HepG2 (cell line): ENCODE measurements at regions not wholly inside any gene's neighbourhood (a gene's known extent, or its start where the extent isn't known, plus 50 kb on each side); places are given as distances from the start of the nearest gene placed in this dataset.

ENCODE experiments used
- ATAC-seq: fragments of 200-7000 bp; cut with Tn5 transposase; 3 replicates; pipeline ENCODE4 v1.9.1; 2020; ENCODE audit warnings: mild to moderate bottlenecking, moderate library complexity
- BruUV-seq: library from RNA; stranded (reverse); fragments of 400-500 nt; replicated peaks from 2 replicates; lab custom pipeline; 2021; lab: Mats Ljungman, UMichigan
- CTCF ChIA-PET: fragments of 300-600 bp; formaldehyde crosslinking; extraction: SDS; loops from one replicate; lab custom pipeline; 2021; ENCODE audit warnings: low total read pairs, inconsistent platforms, low intra/inter-chr PET ratio; lab: Yijun Ruan, JAX
- POLR2A ChIA-PET: fragments of 350-600 bp; sonication (Branson Sonifier 250); formaldehyde crosslinking; loops from one replicate; lab custom pipeline; 2020; ENCODE audit warnings: antibody characterized with exemption, inconsistent platforms; lab: Yijun Ruan, JAX
- DNase-seq: peaks from one replicate; pipeline ENCODE4 v3.0.0-alpha.2; 2015; ENCODE audit warnings: low spot score
- FAIRE-seq: peaks from 3 replicates; lab custom pipeline; 2011; peaks lifted over from hg19 to GRCh38; lab: Jason Lieb, UNC
- H2AFZ ChIP-seq: one replicate; pipeline ENCODE4 v1.6.1; 2011; ENCODE audit warnings: low read length, inconsistent platforms
- H3K27ac ChIP-seq: fragments of 300-600 bp; 3 replicates; pipeline ENCODE4 v1.8.0; 2011; ENCODE audit warnings: mixed run types, mild to moderate bottlenecking, mixed read lengths, low read length, inconsistent platforms; ENCODE audit not compliant: insufficient read depth; ENCODE audit errors: extremely low read length
- H3K27me3 ChIP-seq, 2 experiments: fragments of 200-600 bp in 1 of 2; 2 replicates in 1 of 2; 3 replicates in 1 of 2; pipeline versions ENCODE4 v1.6.0 to v1.8.0; 2011; ENCODE audit warnings: low read length in 2 of 2, mild to moderate bottlenecking in 2 of 2, moderate library complexity in 2 of 2, inconsistent platforms in 1 of 2; ENCODE audit not compliant: insufficient read depth in 2 of 2, control insufficient read depth in 1 of 2
- H3K36me3 ChIP-seq, 2 experiments: fragments of 200-600 bp in 1 of 2; replicated peaks in 1 of 2; 2 replicates in 1 of 2; 3 replicates in 1 of 2; pipeline versions ENCODE4 v1.5.1 to v1.8.0; 2011; ENCODE audit warnings: low read length in 2 of 2, inconsistent platforms in 1 of 2; ENCODE audit not compliant: insufficient read depth in 2 of 2, control insufficient read depth in 1 of 2
- H3K4me1 ChIP-seq: 2 replicates; pipeline ENCODE4 v1.5.1; 2012; ENCODE audit warnings: low read length, inconsistent platforms; ENCODE audit not compliant: insufficient read depth
- H3K4me2 ChIP-seq: 2 replicates; pipeline ENCODE4 v1.6.0; 2011; ENCODE audit warnings: low read depth, low read length, inconsistent platforms
- H3K4me3 ChIP-seq, 3 experiments: fragments of 200-600 bp in 1 of 3; sonication (generic), shearing (Covaris generic) in 1 of 3; replicated peaks in 1 of 3; 2 replicates each; pipeline ENCODE4 v1.5.1; 2011 to 2016; ENCODE audit warnings: low read length in 3 of 3, inconsistent platforms in 2 of 3, low read depth in 2 of 3, mild to moderate bottlenecking in 2 of 3, control low read depth in 1 of 3, mixed read lengths in 1 of 3; ENCODE audit not compliant: insufficient read depth in 1 of 3
- H3K79me2 ChIP-seq: one replicate; pipeline ENCODE4 v1.6.1; 2011; ENCODE audit warnings: low read length, inconsistent platforms; ENCODE audit not compliant: insufficient read depth
- H3K9ac ChIP-seq: 2 replicates; pipeline ENCODE4 v1.6.0; 2011; ENCODE audit warnings: mild to moderate bottlenecking, low read depth, low read length, inconsistent platforms; ENCODE audit not compliant: insufficient read depth
- H3K9me3 ChIP-seq: 2 replicates; pipeline ENCODE4 v1.5.1; 2012; ENCODE audit warnings: mild to moderate bottlenecking, low read length
- H4K20me1 ChIP-seq: 2 replicates; pipeline ENCODE4 v1.6.0; 2011; ENCODE audit warnings: inconsistent platforms, mild to moderate bottlenecking, low read length, moderate library complexity; ENCODE audit not compliant: insufficient read depth
- CAMTA2 ChIP-seq: sonication (generic); formaldehyde crosslinking; IDR thresholded peaks from 2 replicates; pipeline ENCODE4 v1.4.0; 2020; ENCODE audit warnings: mild to moderate bottlenecking, missing genetic modification reagents, borderline replicate concordance
- FOXK2 ChIP-seq: fragments of 450-650 bp; IDR thresholded peaks from 2 replicates; pipeline ENCODE4 v1.6.1; 2016
- LCORL ChIP-seq, 2 experiments: fragments of 450-650 bp in 1 of 2; sonication (generic) in 1 of 2; formaldehyde crosslinking in 1 of 2; IDR thresholded peaks; 2 replicates each; pipeline versions ENCODE4 v1.5.0 to v1.6.1; 2017 to 2020; ENCODE audit warnings: antibody characterized with exemption in 1 of 2, missing genetic modification reagents in 1 of 2
- MTF2 ChIP-seq: sonication (generic); formaldehyde crosslinking; IDR thresholded peaks from 2 replicates; pipeline ENCODE4 v1.5.0; 2020; ENCODE audit warnings: missing genetic modification reagents, borderline replicate concordance
- PAF1 ChIP-seq: IDR thresholded peaks from 2 replicates; pipeline ENCODE4 v1.6.1; 2016; ENCODE audit warnings: missing genetic modification reagents, missing compliant biosample characterization
- ZFP62 ChIP-seq: sonication (generic); formaldehyde crosslinking; IDR thresholded peaks from 2 replicates; pipeline ENCODE4 v1.4.0; 2020; ENCODE audit warnings: missing genetic modification reagents
- ZNF10 ChIP-seq: sonication (generic); formaldehyde crosslinking; IDR thresholded peaks from 2 replicates; pipeline ENCODE4 v1.4.0; 2020; ENCODE audit warnings: mild to moderate bottlenecking, low read depth, missing genetic modification reagents, borderline replicate concordance
- WGBS: methylation state at CpG from one replicate; pipeline ENCODE4 v1.1.6; 2017; ENCODE audit warnings: low lambda C conversion rate; 5-methylcytosine and 5-hydroxymethylcytosine counted together
- in situ Hi-C: cut with HindIII; loops from 2 replicates; pipeline ENCODE4 v1.10.0; 2017; ENCODE audit warnings: low pct_unique_long_range_greater_than_20kb; ENCODE audit not compliant: extremely low pct_ligation_motif_present
- intact Hi-C: fragments of 100-400 bp; cut with micrococcal nuclease; formaldehyde crosslinking; loops from one replicate; pipeline ENCODE4 v1.10.0; 2022; ENCODE audit not compliant: unreplicated experiment
- TF ChIP-seq, protein P1 (sequence below): sonication (generic); formaldehyde crosslinking; IDR thresholded peaks from 2 replicates; pipeline ENCODE4 v1.4.0; 2020; ENCODE audit warnings: missing genetic modification reagents
- TF ChIP-seq, protein P2 (sequence below): sonication (generic); formaldehyde crosslinking; IDR thresholded peaks from 2 replicates; pipeline ENCODE4; 2020; ENCODE audit warnings: missing genetic modification reagents, mild to moderate bottlenecking, borderline replicate concordance
- TF ChIP-seq, protein P3 (sequence below): IDR thresholded peaks from 2 replicates; pipeline ENCODE4 v1.6.1; 2016; ENCODE audit warnings: missing biosample characterization, missing genetic modification reagents, low read depth

GRCh38 chr22:20639343-20639742, 131.9 kb downstream of the MED15 start:
- H3K9me3 ChIP-seq: no peaks in the 10 kb centered on the region
- ChIA-PET CTCF (no interaction called here), POLR2A (no interaction called here)
- 0 out of 5 replicates have a peak, but pooled peaks cover 0 to 3% of the 10 kb centered on the region in 2 experiments for H3K27me3 ChIP-seq
- in situ Hi-C loops (loop anchor here (10.0 kb wide), 1 partner anchor 65 kb away; no protein-coding TSS in a partner anchor), intact Hi-C loops (no loop called here)
- H3K4me3 ChIP-seq: no peak overlapping the region
- H3K4me2 ChIP-seq: no peak overlapping the region
- no TSS peak for BruUV-seq
- H3K36me3 ChIP-seq: no peaks in the 10 kb centered on the region
- no peaks in the 10 kb centered on the region for H3K79me2 ChIP-seq
- no peaks in the 10 kb centered on the region for H4K20me1 ChIP-seq
- no peak overlapping the region for H2AFZ ChIP-seq
- no peak for TF ChIP-seq FOXK2
- TF ChIP-seq, protein P1, sequence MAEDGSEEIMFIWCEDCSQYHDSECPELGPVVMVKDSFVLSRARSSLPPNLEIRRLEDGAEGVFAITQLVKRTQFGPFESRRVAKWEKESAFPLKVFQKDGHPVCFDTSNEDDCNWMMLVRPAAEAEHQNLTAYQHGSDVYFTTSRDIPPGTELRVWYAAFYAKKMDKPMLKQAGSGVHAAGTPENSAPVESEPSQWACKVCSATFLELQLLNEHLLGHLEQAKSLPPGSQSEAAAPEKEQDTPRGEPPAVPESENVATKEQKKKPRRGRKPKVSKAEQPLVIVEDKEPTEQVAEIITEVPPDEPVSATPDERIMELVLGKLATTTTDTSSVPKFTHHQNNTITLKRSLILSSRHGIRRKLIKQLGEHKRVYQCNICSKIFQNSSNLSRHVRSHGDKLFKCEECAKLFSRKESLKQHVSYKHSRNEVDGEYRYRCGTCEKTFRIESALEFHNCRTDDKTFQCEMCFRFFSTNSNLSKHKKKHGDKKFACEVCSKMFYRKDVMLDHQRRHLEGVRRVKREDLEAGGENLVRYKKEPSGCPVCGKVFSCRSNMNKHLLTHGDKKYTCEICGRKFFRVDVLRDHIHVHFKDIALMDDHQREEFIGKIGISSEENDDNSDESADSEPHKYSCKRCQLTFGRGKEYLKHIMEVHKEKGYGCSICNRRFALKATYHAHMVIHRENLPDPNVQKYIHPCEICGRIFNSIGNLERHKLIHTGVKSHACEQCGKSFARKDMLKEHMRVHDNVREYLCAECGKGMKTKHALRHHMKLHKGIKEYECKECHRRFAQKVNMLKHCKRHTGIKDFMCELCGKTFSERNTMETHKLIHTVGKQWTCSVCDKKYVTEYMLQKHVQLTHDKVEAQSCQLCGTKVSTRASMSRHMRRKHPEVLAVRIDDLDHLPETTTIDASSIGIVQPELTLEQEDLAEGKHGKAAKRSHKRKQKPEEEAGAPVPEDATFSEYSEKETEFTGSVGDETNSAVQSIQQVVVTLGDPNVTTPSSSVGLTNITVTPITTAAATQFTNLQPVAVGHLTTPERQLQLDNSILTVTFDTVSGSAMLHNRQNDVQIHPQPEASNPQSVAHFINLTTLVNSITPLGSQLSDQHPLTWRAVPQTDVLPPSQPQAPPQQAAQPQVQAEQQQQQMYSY (CRISPR knock-in tag): no peak
- TF ChIP-seq PAF1 (CRISPR knock-in tag): no peak
- no peaks in the 10 kb centered on the region for H3K4me1 ChIP-seq
- FAIRE-seq (no peak), DNase-seq (no peak), ATAC-seq (no peak)
- no peak overlapping the region for H3K27ac ChIP-seq
- 23% methylated on average over 4 of the region's 4 CpGs for WGBS
- no peak overlapping the region for H3K9ac ChIP-seq

- intact Hi-C loops: no loop called here
- Histone ChIP-seq H3K4me3 (no peak overlapping the region), H3K4me1 (no peaks in the 10 kb centered on the region), H3K9me3 (no peaks in the 10 kb centered on the region), H3K27me3 (0 out of 5 replicates have a peak, but pooled peaks cover 0 to 3% of the 10 kb centered on the region in 2 experiments), H3K36me3 (no peaks in the 10 kb centered on the region), H3K79me2 (no peaks in the 10 kb centered on the region), H3K27ac (no peak overlapping the region), H3K9ac (no peak overlapping the region), H3K4me2 (no peak overlapping the region), H4K20me1 (no peaks in the 10 kb centered on the region), H2AFZ (no peak overlapping the region)
- 52% methylated on average over 3 of the region's 3 CpGs for WGBS
- ATAC-seq (no peak), DNase-seq (no peak), FAIRE-seq (no peak)
- BruUV-seq: no TSS peak
- ChIA-PET POLR2A (no interaction called here), CTCF (no interaction called here)
- in situ Hi-C loops: loop anchor here (10.0 kb wide), 1 partner anchor 65 kb away; no protein-coding TSS in a partner anchor
- TF ChIP-seq, protein P2, sequence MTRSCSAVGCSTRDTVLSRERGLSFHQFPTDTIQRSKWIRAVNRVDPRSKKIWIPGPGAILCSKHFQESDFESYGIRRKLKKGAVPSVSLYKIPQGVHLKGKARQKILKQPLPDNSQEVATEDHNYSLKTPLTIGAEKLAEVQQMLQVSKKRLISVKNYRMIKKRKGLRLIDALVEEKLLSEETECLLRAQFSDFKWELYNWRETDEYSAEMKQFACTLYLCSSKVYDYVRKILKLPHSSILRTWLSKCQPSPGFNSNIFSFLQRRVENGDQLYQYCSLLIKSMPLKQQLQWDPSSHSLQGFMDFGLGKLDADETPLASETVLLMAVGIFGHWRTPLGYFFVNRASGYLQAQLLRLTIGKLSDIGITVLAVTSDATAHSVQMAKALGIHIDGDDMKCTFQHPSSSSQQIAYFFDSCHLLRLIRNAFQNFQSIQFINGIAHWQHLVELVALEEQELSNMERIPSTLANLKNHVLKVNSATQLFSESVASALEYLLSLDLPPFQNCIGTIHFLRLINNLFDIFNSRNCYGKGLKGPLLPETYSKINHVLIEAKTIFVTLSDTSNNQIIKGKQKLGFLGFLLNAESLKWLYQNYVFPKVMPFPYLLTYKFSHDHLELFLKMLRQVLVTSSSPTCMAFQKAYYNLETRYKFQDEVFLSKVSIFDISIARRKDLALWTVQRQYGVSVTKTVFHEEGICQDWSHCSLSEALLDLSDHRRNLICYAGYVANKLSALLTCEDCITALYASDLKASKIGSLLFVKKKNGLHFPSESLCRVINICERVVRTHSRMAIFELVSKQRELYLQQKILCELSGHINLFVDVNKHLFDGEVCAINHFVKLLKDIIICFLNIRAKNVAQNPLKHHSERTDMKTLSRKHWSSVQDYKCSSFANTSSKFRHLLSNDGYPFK (CRISPR knock-in tag): no peak
- TF ChIP-seq, protein P3, sequence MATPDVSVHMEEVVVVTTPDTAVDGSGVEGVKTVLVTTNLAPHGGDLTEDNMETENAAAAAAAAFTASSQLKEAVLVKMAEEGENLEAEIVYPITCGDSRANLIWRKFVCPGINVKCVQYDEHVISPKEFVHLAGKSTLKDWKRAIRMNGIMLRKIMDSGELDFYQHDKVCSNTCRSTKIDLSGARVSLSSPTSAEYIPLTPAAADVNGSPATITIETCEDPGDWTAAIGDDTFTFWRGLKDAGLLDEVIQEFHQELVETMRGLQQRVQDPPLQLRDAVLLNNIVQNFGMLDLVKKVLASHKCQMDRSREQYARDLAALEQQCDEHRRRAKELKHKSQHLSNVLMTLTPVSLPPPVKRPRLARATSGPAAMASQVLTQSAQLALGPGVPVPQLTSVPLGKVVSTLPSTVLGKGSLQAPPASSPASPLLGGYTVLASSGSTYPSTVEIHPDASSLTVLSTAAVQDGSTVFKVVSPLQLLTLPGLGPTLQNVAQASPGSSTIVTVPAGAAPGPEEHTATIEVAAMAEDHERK (CRISPR knock-in tag): no peak
- TF ChIP-seq ZNF10 (CRISPR knock-in tag) (no peak), MTF2 (CRISPR knock-in tag) (no peak), ZFP62 (CRISPR knock-in tag) (no peak), LCORL (IDR thresholded peaks at IDR 0.05) (no peak), LCORL (CRISPR knock-in tag; IDR thresholded peaks at IDR 0.05) (no peak), CAMTA2 (no peak)
These were observed 132.3 kb downstream of the MED15 start for GRCh38 chr22:20639750-20640149.
